Caco-2 (cell line): ENCODE measurements at regions not wholly inside any gene's neighbourhood (a gene's known extent, or its start where the extent isn't known, plus 50 kb on each side); places are given as distances from the start of the nearest gene placed in this dataset.

ENCODE experiments used
- BruUV-seq: library from RNA; stranded (reverse); fragments of 400-500 nt; replicated peaks from 2 replicates; lab custom pipeline; 2021; lab: Mats Ljungman, UMichigan
- CTCF ChIA-PET: fragments of 300-600 bp; sonication (Branson Sonifier 250); formaldehyde crosslinking; loops from one replicate; lab custom pipeline; 2022; ENCODE audit warnings: antibody characterized with exemption; lab: Charles Lee
- POLR2A ChIA-PET: fragments of 300-600 bp; sonication (Branson Sonifier 250); formaldehyde crosslinking; loops from one replicate; lab custom pipeline; 2022; ENCODE audit warnings: antibody characterized with exemption; lab: Charles Lee
- DNase-seq, 2 experiments: peaks; one replicate each; pipeline versions ENCODE4 v3.0.0 to v3.0.0-alpha.2; 2020 to 2022
- H3K27me3 ChIP-seq: replicated peaks from 2 replicates; pipeline ENCODE4 v1.6.0; 2011; ENCODE audit warnings: low read length; ENCODE audit not compliant: control insufficient read depth, insufficient read depth
- H3K36me3 ChIP-seq: 2 replicates; pipeline ENCODE4 v1.5.1; 2011; ENCODE audit warnings: low read length; ENCODE audit not compliant: control insufficient read depth, insufficient read depth
- H3K4me1 ChIP-seq: fragments of 250-450 bp; sonication (Bioruptor Pico); 2 replicates; pipeline ENCODE4 v1.5.1; 2020; ENCODE audit warnings: mild to moderate bottlenecking
- H3K4me3 ChIP-seq: 2 replicates; pipeline ENCODE4 v1.5.1; 2011; ENCODE audit warnings: low read depth, mild to moderate bottlenecking, control low read depth, low read length
- H3K9me3 ChIP-seq: fragments of 250-450 bp; sonication (Bioruptor Pico); 2 replicates; pipeline ENCODE4 v1.5.1; 2020; ENCODE audit warnings: mild to moderate bottlenecking, moderate library complexity
- H3K27ac Mint-ChIP-seq: one replicate; pipeline ENCODE4 v1.8.0; 2022; ENCODE audit warnings: mixed read lengths; ENCODE audit not compliant: unreplicated experiment
- H3K27me3 Mint-ChIP-seq: one replicate; pipeline ENCODE4 v1.8.0; 2022; ENCODE audit warnings: mixed read lengths; ENCODE audit not compliant: insufficient read depth, unreplicated experiment
- H3K36me3 Mint-ChIP-seq: one replicate; pipeline ENCODE4 v1.8.0; 2022; ENCODE audit warnings: mild to moderate bottlenecking, mixed read lengths; ENCODE audit not compliant: insufficient read depth, unreplicated experiment
- H3K4me1 Mint-ChIP-seq: one replicate; pipeline ENCODE4 v1.8.0; 2022; ENCODE audit warnings: low read depth, mixed read lengths; ENCODE audit not compliant: unreplicated experiment
- H3K4me3 Mint-ChIP-seq: one replicate; pipeline ENCODE4 v1.8.0; 2022; ENCODE audit warnings: mild to moderate bottlenecking, moderate library complexity, mixed read lengths; ENCODE audit not compliant: unreplicated experiment
- H3K9me3 Mint-ChIP-seq: one replicate; pipeline ENCODE4 v1.8.0; 2022; ENCODE audit warnings: mixed read lengths; ENCODE audit not compliant: unreplicated experiment
- intact Hi-C: fragments of 100-400 bp; cut with micrococcal nuclease; formaldehyde crosslinking; loops from one replicate; pipeline ENCODE4 v1.10.0; 2022; ENCODE audit not compliant: unreplicated experiment
- TF ChIP-seq, protein P1 (sequence below), 2 experiments: fragments of 200-600 bp in 1 of 2; IDR thresholded peaks; 1 replicate in 1 of 2; 2 replicates in 1 of 2; pipeline versions ENCODE4 v1.5.1 to v1.8.0; 2011 to 2022; ENCODE audit warnings: antibody characterized with exemption in 1 of 2, control low read depth in 1 of 2, inconsistent platforms in 1 of 2, low read depth in 1 of 2, low read length in 1 of 2, mild to moderate bottlenecking in 1 of 2, moderate library complexity in 1 of 2; ENCODE audit not compliant: insufficient read depth in 1 of 2, severe bottlenecking in 1 of 2, unreplicated experiment in 1 of 2

DNA sequence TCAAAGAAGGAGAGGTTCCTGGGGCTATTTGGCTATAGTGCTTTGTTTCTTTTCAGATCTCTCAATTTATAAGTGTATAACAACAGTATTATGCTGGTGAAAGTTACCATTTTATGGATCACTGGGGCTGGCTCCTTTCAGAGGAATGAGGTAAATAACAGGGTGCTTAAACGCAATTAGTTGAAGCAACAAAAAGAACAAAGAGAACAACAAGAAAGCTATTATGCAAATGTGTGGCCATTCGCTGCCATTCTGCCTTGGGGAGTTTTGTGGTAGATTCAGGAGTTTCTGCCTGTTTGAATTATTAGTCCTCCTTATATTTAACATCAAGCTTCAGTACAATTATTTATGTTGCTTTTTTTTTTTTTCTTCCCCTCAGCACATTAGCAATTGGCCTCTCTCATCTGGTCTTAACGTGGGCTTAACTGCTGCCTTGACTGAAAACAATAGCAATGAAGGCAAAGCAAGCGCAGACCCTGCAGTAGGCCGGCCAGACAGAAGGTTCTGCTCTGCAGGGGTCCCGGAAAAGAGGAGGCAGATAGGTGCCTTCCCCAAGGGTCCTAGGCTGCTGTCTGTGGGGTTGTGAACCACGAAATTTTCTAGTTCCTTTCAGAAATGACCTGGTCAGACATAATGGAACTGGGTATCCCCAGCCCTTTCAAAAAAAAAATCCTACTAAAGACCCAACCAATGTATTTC, 339.9 kb upstream of the PODXL start:
- Mint-ChIP-seq H3K27ac (no peak overlapping the region), H3K9me3 (no peaks in the 10 kb centered on the region), H3K4me1 (no peaks in the 10 kb centered on the region), H3K27me3 (peaks cover 31% of the 10 kb centered on the region), H3K36me3 (no peaks in the 10 kb centered on the region), H3K4me3 (no peak overlapping the region)
- H3K27me3 ChIP-seq, result no peaks in the 10 kb centered on the region
- no TSS peak for BruUV-seq
- no peaks in the 10 kb centered on the region for H3K9me3 ChIP-seq
- no peak for DNase-seq
- no peak overlapping the region for H3K4me3 ChIP-seq
- intact Hi-C loops, result no loop called here
- H3K4me1 ChIP-seq, result no peaks in the 10 kb centered on the region
- ChIA-PET CTCF (no interaction called here), POLR2A (no interaction called here)
- H3K36me3 ChIP-seq, result no peaks in the 10 kb centered on the region
- TF ChIP-seq, protein P1, sequence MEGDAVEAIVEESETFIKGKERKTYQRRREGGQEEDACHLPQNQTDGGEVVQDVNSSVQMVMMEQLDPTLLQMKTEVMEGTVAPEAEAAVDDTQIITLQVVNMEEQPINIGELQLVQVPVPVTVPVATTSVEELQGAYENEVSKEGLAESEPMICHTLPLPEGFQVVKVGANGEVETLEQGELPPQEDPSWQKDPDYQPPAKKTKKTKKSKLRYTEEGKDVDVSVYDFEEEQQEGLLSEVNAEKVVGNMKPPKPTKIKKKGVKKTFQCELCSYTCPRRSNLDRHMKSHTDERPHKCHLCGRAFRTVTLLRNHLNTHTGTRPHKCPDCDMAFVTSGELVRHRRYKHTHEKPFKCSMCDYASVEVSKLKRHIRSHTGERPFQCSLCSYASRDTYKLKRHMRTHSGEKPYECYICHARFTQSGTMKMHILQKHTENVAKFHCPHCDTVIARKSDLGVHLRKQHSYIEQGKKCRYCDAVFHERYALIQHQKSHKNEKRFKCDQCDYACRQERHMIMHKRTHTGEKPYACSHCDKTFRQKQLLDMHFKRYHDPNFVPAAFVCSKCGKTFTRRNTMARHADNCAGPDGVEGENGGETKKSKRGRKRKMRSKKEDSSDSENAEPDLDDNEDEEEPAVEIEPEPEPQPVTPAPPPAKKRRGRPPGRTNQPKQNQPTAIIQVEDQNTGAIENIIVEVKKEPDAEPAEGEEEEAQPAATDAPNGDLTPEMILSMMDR (IDR thresholded peaks at IDR 0.05; ENCODE audit: insufficient read depth in 1 of 2, low read depth in 1 of 2, low read length in 1 of 2, severe bottlenecking in 1 of 2, unreplicated experiment in 1 of 2), result no peak

DNA sequence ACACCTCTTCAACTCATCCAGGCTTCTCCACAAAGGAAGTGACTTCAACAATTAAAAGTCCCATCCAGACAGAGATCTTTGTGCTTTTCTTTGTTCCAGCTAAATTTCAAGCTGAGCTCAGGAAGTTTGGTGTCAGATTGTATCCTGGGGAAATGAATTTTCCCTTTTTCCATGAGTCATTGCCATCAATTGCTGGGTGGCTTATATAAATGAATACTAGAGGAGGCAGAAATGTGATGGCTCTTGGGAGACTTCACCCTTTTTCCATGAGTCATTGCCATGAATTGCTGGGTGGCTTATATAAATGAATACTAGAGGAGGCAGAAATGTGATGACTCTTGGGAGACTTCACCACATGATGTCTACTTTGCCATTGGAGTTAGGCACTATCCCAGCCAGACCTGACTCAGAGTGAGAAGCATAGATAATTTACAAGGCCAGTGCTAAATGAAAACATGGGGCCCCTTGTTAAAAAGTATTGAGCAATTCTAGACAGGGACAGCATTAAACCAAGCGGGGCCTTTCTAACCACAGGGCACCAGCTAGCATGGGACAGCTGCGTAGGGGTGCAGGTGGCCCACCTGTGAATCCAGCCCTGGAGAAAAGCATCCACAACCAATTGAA, 339.2 kb upstream of the PODXL start:
- no peak overlapping the region for H3K4me3 Mint-ChIP-seq
- peaks cover 33% of the 10 kb centered on the region for H3K27me3 Mint-ChIP-seq
- no peak for DNase-seq
- BruUV-seq, result no TSS peak
- H3K4me3 ChIP-seq, result no peak overlapping the region
- H3K4me1 Mint-ChIP-seq, result no peaks in the 10 kb centered on the region
- H3K27ac Mint-ChIP-seq, result no peak overlapping the region
- ChIA-PET POLR2A (no interaction called here), CTCF (interaction anchor here (1.1 kb wide), 1 partner anchor 207 kb away, joined by 5 read pairs; no protein-coding TSS in a partner anchor)
- H3K9me3 ChIP-seq, result no peaks in the 10 kb centered on the region
- H3K27me3 ChIP-seq, result no peaks in the 10 kb centered on the region
- H3K9me3 Mint-ChIP-seq, result no peaks in the 10 kb centered on the region
- intact Hi-C loops, result no loop called here
- H3K4me1 ChIP-seq, result no peaks in the 10 kb centered on the region
- H3K36me3 Mint-ChIP-seq, result no peaks in the 10 kb centered on the region
- H3K36me3 ChIP-seq, result no peaks in the 10 kb centered on the region
- TF ChIP-seq, protein P1 (IDR thresholded peaks at IDR 0.05; ENCODE audit: insufficient read depth in 1 of 2, low read depth in 1 of 2, low read length in 1 of 2, severe bottlenecking in 1 of 2, unreplicated experiment in 1 of 2), result no peak

DNA sequence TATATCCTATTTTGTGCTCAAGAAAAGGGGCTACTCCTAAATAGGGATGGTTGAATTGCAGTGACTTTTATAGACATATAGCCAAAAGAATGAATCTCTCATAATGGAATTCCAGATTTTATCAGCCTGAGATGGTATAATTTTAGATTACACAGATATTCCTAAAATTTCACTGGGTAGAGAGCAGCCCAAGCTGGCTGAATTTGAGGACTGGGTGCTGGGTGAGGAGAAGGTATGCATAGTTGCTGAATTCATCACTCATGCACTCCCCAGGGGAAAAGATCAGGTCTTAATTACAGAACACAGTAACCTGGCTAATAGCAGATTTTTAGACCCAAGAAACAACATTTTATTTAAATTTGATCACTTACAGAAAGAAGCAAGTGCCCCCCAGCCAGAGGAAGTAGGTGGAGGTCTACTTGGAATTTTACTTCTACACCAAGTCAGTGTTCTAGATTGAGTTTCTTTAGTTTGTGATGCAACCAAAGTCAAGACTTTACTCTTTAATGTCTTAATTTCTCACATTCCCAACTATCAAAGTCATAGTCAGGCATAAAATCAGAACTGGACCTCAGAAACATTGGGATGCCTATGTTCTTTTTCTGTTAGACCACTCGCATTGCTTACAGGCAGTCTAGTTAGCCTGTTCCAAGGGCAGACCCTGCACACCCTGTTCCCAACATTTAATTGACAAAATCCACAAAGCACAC, 337.4 kb upstream of the PODXL start:
- Mint-ChIP-seq H3K9me3 (no peaks in the 10 kb centered on the region), H3K4me3 (no peak overlapping the region), H3K4me1 (no peaks in the 10 kb centered on the region), H3K27ac (no peak overlapping the region), H3K27me3 (peaks cover 30% of the 10 kb centered on the region), H3K36me3 (no peaks in the 10 kb centered on the region)
- no peak for DNase-seq
- H3K27me3 ChIP-seq, result no peaks in the 10 kb centered on the region
- no peak overlapping the region for H3K4me3 ChIP-seq
- no TSS peak for BruUV-seq
- TF ChIP-seq, protein P1 (IDR thresholded peaks at IDR 0.05; ENCODE audit: insufficient read depth in 1 of 2, low read depth in 1 of 2, low read length in 1 of 2, severe bottlenecking in 1 of 2, unreplicated experiment in 1 of 2), result no peak
- H3K36me3 ChIP-seq, result no peaks in the 10 kb centered on the region
- H3K9me3 ChIP-seq, result no peaks in the 10 kb centered on the region
- intact Hi-C loops, result no loop called here
- no peaks in the 10 kb centered on the region for H3K4me1 ChIP-seq
- POLR2A ChIA-PET, result no interaction called here
- CTCF ChIA-PET, result no interaction called here
